Stimulated activated CD8-positive, alpha-beta memory T cell treated with anti-CD3 and anti-CD28 coated beads, Interleukin-4, amount 100 ng/mL, for 48 hours (primary cell): ENCODE measurements at regions not wholly inside any gene's neighbourhood (a gene's known extent, or its start where the extent isn't known, plus 50 kb on each side); places are given as distances from the start of the nearest gene placed in this dataset.
"Not testable (repeated sequence)": the region's sequence is repeated elsewhere in the genome, so short reads cannot be mapped to it uniquely, and the experiment has no call there.

Experiments used
- DNase-seq: peaks from one replicate; pipeline ENCODE4 v3.0.0-alpha.2; 2020

- DNase-seq = not testable (repeated sequence)
Measured at GRCh38 chr2:87360927-87361326, 339.3 kb upstream of the PLGLB1 start.

GRCh38 chr2:87361805-87362204 lies 340.2 kb upstream of the PLGLB1 start:
- DNase-seq = not testable (repeated sequence)

GRCh38 chr2:87364379-87364778 lies 342.7 kb upstream of the PLGLB1 start:
- DNase-seq = not testable (repeated sequence)

- DNase-seq = not testable (repeated sequence)
Measured at GRCh38 chr2:87365038-87365437, 343.4 kb upstream of the PLGLB1 start.

GRCh38 chr2:87386063-87386560 lies 361.8 kb upstream of the PLGLB2 start:
- not testable (repeated sequence) for DNase-seq

GRCh38 chr2:87395784-87396183 lies 352.1 kb upstream of the PLGLB2 start:
- not testable (repeated sequence) for DNase-seq

GRCh38 chr2:87396551-87397265 lies 351.2 kb upstream of the PLGLB2 start:
- DNase-seq = not testable (repeated sequence)

GRCh38 chr2:87397276-87398065 lies 350.4 kb upstream of the PLGLB2 start:
- DNase-seq = not testable (repeated sequence)

GRCh38 chr2:87398567-87399305 lies 349.2 kb upstream of the PLGLB2 start:
- not testable (repeated sequence) for DNase-seq

- DNase-seq = no peak
Measured at GRCh38 chr2:87401726-87402345, 346.1 kb upstream of the PLGLB2 start.

- DNase-seq = no peak
Measured at GRCh38 chr2:87403893-87404175, 344.1 kb upstream of the PLGLB2 start.

- DNase-seq = not testable (repeated sequence)
Measured at GRCh38 chr2:87404411-87405255, 343.3 kb upstream of the PLGLB2 start.

- DNase-seq = not testable (repeated sequence)
Measured at GRCh38 chr2:87405531-87406216, 342.2 kb upstream of the PLGLB2 start.

GRCh38 chr2:87406406-87407175 lies 341.3 kb upstream of the PLGLB2 start:
- not testable (repeated sequence) for DNase-seq

- DNase-seq = not testable (repeated sequence)
Measured at GRCh38 chr2:87409601-87410000, 338.3 kb upstream of the PLGLB2 start.

GRCh38 chr2:87410371-87410770 lies 337.5 kb upstream of the PLGLB2 start:
- DNase-seq = not testable (repeated sequence)

- DNase-seq = not testable (repeated sequence)
Measured at GRCh38 chr2:87412036-87412820, 335.7 kb upstream of the PLGLB2 start.

GRCh38 chr2:87414331-87414730 lies 333.6 kb upstream of the PLGLB2 start:
- DNase-seq = not testable (repeated sequence)

- DNase-seq = not testable (repeated sequence)
Measured at GRCh38 chr2:87414795-87415570, 332.9 kb upstream of the PLGLB2 start.
